Fibroblast of skin of scalp (primary cell): ENCODE measurements at regions not wholly inside any gene's neighbourhood (a gene's known extent, or its start where the extent isn't known, plus 50 kb on each side); places are given as distances from the start of the nearest gene placed in this dataset.

Source experiments
- DNase-seq: peaks from one replicate; pipeline ENCODE4 v3.0.0-alpha.2; 2013

- no peak for DNase-seq
These were observed 67.8 kb downstream of the CASP12 start for GRCh38 chr11:104830508-104830907.

GRCh38 chr11:104830080-104830479, 68.2 kb downstream of the CASP12 start:
- DNase-seq: peak; percentile 66

- DNase-seq: no peak
These were observed 71.5 kb downstream of the CASP12 start for GRCh38 chr11:104826772-104827171.

- DNase-seq: peak; percentile 5
These were observed 74.6 kb downstream of the CASP12 start for GRCh38 chr11:104823657-104824056.

- DNase-seq: no peak
These were observed 77.8 kb downstream of the CASP12 start for GRCh38 chr11:104820431-104820830.

- no peak for DNase-seq
These were observed 78.7 kb downstream of the CASP12 start for GRCh38 chr11:104819603-104820002.

GRCh38 chr11:104819107-104819506, 79.2 kb downstream of the CASP12 start:
- no peak for DNase-seq

GRCh38 chr11:104817973-104818372, 80.3 kb downstream of the CASP12 start:
- DNase-seq: peak; percentile 5

GRCh38 chr11:104813532-104813931, 84.7 kb downstream of the CASP12 start:
- DNase-seq: no peak

- no peak for DNase-seq
These were observed 86.0 kb downstream of the CASP12 start for GRCh38 chr11:104812103-104812788.

- DNase-seq: no peak
These were observed 94.5 kb downstream of the CASP12 start for GRCh38 chr11:104803776-104804175.

- no peak for DNase-seq
These were observed 99.0 kb downstream of the CASP12 start for GRCh38 chr11:104799251-104799650.

- DNase-seq: no peak
These were observed 99.5 kb downstream of the CASP12 start for GRCh38 chr11:104798789-104799188.

- no peak for DNase-seq
These were observed 102.0 kb downstream of the CASP12 start for GRCh38 chr11:104796301-104796700.

- no peak for DNase-seq
These were observed 102.6 kb downstream of the CASP12 start for GRCh38 chr11:104795501-104796213.

- DNase-seq: no peak
These were observed 105.4 kb downstream of the CASP12 start for GRCh38 chr11:104792861-104793260.

- DNase-seq: no peak
These were observed 106.4 kb downstream of the CASP12 start for GRCh38 chr11:104791896-104792295.

- DNase-seq: no peak
These were observed 113.4 kb downstream of the CASP12 start for GRCh38 chr11:104784684-104785460.

- no peak for DNase-seq
These were observed 115.0 kb downstream of the CASP12 start for GRCh38 chr11:104783241-104783640.

GRCh38 chr11:104782377-104782754, 115.9 kb downstream of the CASP12 start:
- no peak for DNase-seq

- no peak for DNase-seq
These were observed 116.4 kb downstream of the CASP12 start for GRCh38 chr11:104781719-104782376.

- no peak for DNase-seq
These were observed 117.2 kb downstream of the CASP12 start for GRCh38 chr11:104781037-104781436.
